ENCODE measurements at regions not wholly inside any gene's neighbourhood (a gene's known extent, or its start where the extent isn't known, plus 50 kb on each side); places are given as distances from the start of the nearest gene placed in this dataset.

GRCh38 chr6:166693880-166694279 is 66.8 kb upstream of the RPS6KA2 start:
- ATAC-seq (no peak), DNase-seq (no peak)

DNA sequence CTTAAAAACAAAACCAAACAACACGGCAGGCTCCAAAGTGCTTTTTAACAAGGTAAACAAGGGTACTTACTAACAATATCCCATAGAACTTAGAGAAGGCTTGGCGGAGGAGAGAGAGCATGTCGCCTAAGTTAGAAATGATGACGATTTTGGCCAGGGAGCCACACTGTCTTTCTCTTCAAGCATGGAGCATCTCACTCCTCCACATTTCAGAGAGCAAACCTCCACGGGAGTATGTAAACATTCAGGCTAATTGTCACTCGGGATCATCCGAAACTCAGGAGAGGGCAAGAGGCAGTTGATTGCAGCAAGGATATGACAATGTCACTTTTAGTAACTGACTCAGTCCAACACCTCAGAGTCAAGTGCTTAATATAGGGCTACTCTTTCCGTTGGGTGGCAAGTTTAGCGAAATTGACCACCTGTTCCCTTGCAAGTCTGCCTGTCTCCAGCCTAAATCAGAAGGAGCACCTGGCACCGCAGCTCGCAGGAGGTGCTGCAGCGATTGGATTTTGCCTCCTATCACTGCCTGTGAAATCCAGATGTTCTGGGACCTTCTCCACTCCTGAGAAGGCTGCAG is 65.8 kb upstream of the RPS6KA2 start:
- ATAC-seq (no peak), DNase-seq (no peak)

DNA sequence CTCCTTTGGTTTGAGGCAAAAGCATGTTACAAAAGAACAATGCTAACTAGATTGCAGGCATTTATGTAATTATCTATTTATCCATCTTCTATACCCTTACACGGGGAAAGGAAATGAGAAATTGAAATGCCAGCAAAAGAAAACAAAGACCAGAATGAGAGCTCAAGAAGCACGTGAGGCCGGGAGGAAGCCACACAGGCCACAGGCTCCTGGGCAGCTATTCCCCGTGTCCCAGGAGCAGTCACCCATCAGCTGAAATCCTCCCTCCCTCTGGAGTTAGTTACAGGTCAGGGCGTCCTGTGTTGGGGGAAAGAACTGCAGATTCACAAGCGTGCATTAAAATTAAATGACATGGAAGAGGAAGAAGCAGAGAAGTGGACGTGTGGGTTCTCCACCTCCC is 64.7 kb upstream of the RPS6KA2 start:
- no peak for ATAC-seq
- DNase-seq = no peak

GRCh38 chr6:166691199-166691598 is 64.1 kb upstream of the RPS6KA2 start:
- ATAC-seq = no peak
- DNase-seq = no peak

DNA sequence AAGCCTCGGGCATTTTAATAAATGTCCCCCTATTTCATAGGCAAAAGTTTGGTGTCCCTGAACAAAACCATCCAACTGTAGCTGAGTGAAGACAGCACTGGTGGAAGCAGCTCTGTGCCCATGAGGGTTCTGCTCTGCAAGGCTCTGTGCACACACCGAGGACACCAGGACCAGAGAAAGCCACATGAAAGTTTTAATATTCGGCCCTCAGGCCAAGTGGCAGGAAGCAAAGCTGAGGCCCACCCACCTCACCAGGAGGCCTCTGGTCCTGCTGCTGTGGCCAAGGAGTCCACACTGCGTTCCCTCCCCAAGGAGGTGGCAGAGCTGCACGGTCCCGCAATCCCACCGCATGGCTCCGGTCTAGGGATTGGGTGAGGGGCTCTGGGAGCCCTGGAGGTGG is 62.6 kb upstream of the RPS6KA2 start:
- ATAC-seq (no peak), DNase-seq (no peak)

DNA sequence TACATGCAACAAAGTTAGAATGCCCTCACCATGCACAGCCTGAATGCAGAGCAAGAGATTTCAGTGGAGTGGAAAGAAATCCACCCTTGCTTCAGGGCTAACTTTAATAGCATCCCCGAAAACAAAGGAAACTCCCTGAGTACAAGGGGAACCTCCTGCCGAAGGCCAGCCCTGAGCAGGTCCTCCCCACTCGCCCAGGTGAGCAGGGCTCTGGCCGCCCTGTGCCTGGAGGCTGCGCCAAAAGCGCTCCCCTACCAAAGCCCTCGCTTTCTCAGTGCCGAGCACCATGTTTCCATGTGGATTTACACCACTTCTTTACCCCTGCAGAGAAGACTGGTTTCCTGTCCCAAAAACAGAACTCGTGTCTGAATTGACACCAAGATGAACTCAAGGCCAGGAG is 61.9 kb upstream of the RPS6KA2 start:
- ATAC-seq (no peak), DNase-seq (no peak)

DNA sequence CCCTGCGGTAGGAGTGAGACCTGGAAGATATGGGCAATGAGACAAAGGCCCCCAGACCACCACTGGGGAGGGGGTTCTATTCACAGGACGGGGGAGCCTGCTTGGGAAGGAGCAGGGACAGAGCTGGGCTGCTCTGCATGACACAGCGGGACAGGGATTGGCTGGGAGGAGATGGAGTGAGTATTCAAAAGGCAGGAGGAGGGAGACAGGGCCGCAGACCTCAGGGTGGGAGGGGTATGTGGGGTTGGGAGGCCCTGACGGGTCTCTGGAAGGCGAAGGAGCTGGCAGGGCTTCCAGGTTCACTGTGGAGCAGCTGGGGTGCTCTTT is 60.8 kb upstream of the RPS6KA2 start:
- ATAC-seq = no peak
- DNase-seq = no peak

GRCh38 chr6:166687070-166687878 is 60.2 kb upstream of the RPS6KA2 start:
- no peak for DNase-seq

DNA sequence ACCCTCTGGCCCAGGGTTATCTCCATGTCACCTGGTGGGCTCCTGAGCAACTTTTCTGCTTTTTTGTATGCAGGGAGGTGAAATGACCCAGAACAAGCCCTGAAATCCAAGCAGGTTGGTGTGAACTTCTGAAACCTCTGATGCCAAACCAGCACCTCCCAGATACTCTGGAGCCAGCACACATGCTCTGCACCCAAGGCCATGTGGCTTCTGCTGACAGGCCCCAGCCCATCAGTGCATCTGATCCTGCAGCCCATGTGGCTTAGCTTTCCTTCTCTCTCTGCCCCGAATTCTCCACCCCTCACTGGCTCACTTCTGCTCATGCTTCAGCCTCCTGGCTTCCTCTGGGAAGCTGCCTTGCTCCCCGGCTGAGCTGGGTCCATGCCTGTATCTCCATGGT is 59.3 kb upstream of the RPS6KA2 start:
- no peak for DNase-seq
- no peak for ATAC-seq

More at GRCh38 chr6:166687070-166687878, 60.2 kb upstream of the RPS6KA2 start:
- ATAC-seq = no peak

DNA sequence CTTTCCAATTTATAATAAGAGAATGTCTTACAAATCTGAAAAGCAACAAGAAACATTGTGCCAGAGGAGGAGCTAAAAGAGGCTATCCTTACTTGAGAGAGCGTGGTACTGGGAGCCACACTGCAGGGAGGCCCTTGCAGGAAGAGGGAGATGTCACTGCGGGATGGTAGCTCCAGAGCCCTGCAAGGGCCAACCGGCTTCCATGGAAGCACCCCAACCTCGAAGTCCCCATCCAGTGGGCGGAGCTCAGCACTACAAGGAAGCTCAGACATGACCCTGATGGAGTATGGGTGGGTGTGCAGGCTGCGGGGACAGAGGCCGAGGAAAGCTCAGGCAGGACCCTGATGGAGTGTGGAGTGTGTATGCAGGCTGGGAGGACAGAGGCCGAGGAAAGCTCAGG is 57.8 kb upstream of the RPS6KA2 start:
- DNase-seq = no peak
- no peak for ATAC-seq

- ATAC-seq (no peak), DNase-seq (no peak)
Observed at GRCh38 chr6:166684170-166684569, 57.1 kb upstream of the RPS6KA2 start.

GRCh38 chr6:166683477-166683876 is 56.4 kb upstream of the RPS6KA2 start:
- no peak for DNase-seq

GRCh38 chr6:166679566-166679965 is 52.5 kb upstream of the RPS6KA2 start:
- ATAC-seq (no peak), DNase-seq (no peak)

More at GRCh38 chr6:166683477-166683876, 56.4 kb upstream of the RPS6KA2 start:
- no peak for ATAC-seq

- no peak for DNase-seq
- no peak for ATAC-seq
Observed at GRCh38 chr6:166678426-166678825, 51.4 kb upstream of the RPS6KA2 start.

- ATAC-seq = no peak
- no peak for DNase-seq
Observed at GRCh38 chr6:166677941-166678340, 50.9 kb upstream of the RPS6KA2 start.
